Astrocyte (in vitro differentiated cells and primary cell): ENCODE measurements at regions not wholly inside any gene's neighbourhood (a gene's known extent, or its start where the extent isn't known, plus 50 kb on each side); places are given as distances from the start of the nearest gene placed in this dataset.

ENCODE experiments used
- DNase-seq: peaks from one replicate; pipeline ENCODE4 v3.0.0-alpha.2; 2010; ENCODE audit warnings: low read depth
- FAIRE-seq: peaks from 2 replicates; lab custom pipeline; 2011; peaks lifted over from hg19 to GRCh38; lab: Jason Lieb, UNC
- H2AFZ ChIP-seq: 2 replicates; pipeline ENCODE4 v1.6.0; 2012; ENCODE audit warnings: low read depth, low read length, inconsistent platforms
- H3K27ac ChIP-seq: 2 replicates; pipeline ENCODE4 v1.5.1; 2011; ENCODE audit warnings: low read depth, low read length, inconsistent platforms
- H3K27me3 ChIP-seq: 2 replicates; pipeline ENCODE4 v1.6.0; 2011; ENCODE audit warnings: low read length, inconsistent platforms; ENCODE audit not compliant: insufficient read depth
- H3K36me3 ChIP-seq: 2 replicates; pipeline ENCODE4 v1.5.1; 2011; ENCODE audit warnings: low read length, inconsistent platforms; ENCODE audit not compliant: insufficient read depth
- H3K4me1 ChIP-seq: 2 replicates; pipeline ENCODE4 v1.5.1; 2011; ENCODE audit warnings: low read length, inconsistent platforms; ENCODE audit not compliant: insufficient read depth
- H3K4me2 ChIP-seq: 2 replicates; pipeline ENCODE4 v1.6.0; 2012; ENCODE audit warnings: low read length, inconsistent platforms
- H3K4me3 ChIP-seq: 2 replicates; pipeline ENCODE4 v1.5.1; 2011; ENCODE audit warnings: low read depth, mild to moderate bottlenecking, low read length, inconsistent platforms; ENCODE audit not compliant: insufficient read depth
- H3K79me2 ChIP-seq: 2 replicates; pipeline ENCODE4 v1.6.0; 2012; ENCODE audit warnings: mild to moderate bottlenecking, low read length, inconsistent platforms; ENCODE audit not compliant: insufficient read depth
- H3K9ac ChIP-seq: 2 replicates; pipeline ENCODE4 v1.6.0; 2012; ENCODE audit warnings: mild to moderate bottlenecking, low read length, inconsistent platforms
- H3K9me3 ChIP-seq: 2 replicates; pipeline ENCODE4 v1.5.1; 2012; ENCODE audit warnings: low read depth, mild to moderate bottlenecking, low read length, inconsistent platforms; ENCODE audit not compliant: insufficient read depth
- H4K20me1 ChIP-seq: 2 replicates; pipeline ENCODE4 v1.6.0; 2012; ENCODE audit warnings: low read length, inconsistent platforms; ENCODE audit not compliant: insufficient read depth
- H3K27ac Mint-ChIP-seq: one replicate; pipeline ENCODE4 v1.8.0; 2021; ENCODE audit warnings: mild to moderate bottlenecking, mixed read lengths; ENCODE audit not compliant: unreplicated experiment
- H3K27me3 Mint-ChIP-seq: one replicate; pipeline ENCODE4 v1.8.0; 2021; ENCODE audit warnings: low read depth, mixed read lengths; ENCODE audit not compliant: unreplicated experiment
- H3K36me3 Mint-ChIP-seq: one replicate; pipeline ENCODE4 v1.8.0; 2021; ENCODE audit warnings: low read depth, mixed read lengths; ENCODE audit not compliant: unreplicated experiment
- H3K4me1 Mint-ChIP-seq: one replicate; pipeline ENCODE4 v1.8.0; 2021; ENCODE audit warnings: low read depth, mixed read lengths; ENCODE audit not compliant: unreplicated experiment
- H3K4me3 Mint-ChIP-seq: one replicate; pipeline ENCODE4 v1.8.0; 2021; ENCODE audit warnings: mild to moderate bottlenecking, moderate library complexity, mixed read lengths; ENCODE audit not compliant: unreplicated experiment
- H3K9me3 Mint-ChIP-seq: one replicate; pipeline ENCODE4 v1.8.0; 2021; ENCODE audit warnings: mild to moderate bottlenecking, mixed read lengths; ENCODE audit not compliant: unreplicated experiment
- EZH2 ChIP-seq: IDR thresholded peaks from 2 replicates; pipeline ENCODE4 v1.6.1; 2012; ENCODE audit warnings: mild to moderate bottlenecking, low read length, inconsistent platforms; ENCODE audit not compliant: insufficient read depth
- TF ChIP-seq, protein P1 (sequence below): IDR thresholded peaks from 2 replicates; pipeline ENCODE4 v1.5.1; 2011; ENCODE audit warnings: low read depth, mild to moderate bottlenecking, inconsistent platforms, low read length, moderate library complexity; ENCODE audit not compliant: insufficient read depth

DNA sequence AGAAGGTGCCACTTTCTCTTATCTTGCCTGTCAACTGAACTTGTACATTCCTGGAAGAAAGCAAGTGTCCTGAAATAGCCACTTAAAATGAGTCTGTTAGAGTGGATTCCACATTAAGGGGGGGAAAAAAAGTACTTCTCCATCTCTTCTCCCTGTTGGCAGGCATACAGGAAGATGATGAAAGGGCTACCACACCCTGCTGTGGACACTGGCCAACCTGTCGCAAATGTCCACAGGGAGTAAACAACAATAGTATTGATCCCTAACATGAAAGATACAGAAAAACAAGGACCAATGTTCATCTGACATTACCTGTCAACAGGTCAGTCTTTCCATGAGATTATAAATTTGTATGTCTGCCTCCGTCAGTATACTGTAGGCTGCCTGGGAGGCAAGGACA is 265.1 kb upstream of the MAP3K1 start:
- Mint-ChIP-seq H3K9me3 (peaks cover 2% of the 10 kb centered on the region), H3K27me3 (peaks cover 16% of the 10 kb centered on the region), H3K4me1 (no peaks in the 10 kb centered on the region), H3K36me3 (no peaks in the 10 kb centered on the region), H3K27ac (no peak overlapping the region), H3K4me3 (no peak overlapping the region)
- no peak overlapping the region for H3K9ac ChIP-seq
- no peak for FAIRE-seq
- no peak for DNase-seq
- H3K4me2 ChIP-seq, result no peak overlapping the region
- H3K79me2 ChIP-seq, result no peaks in the 10 kb centered on the region
- TF ChIP-seq, protein P1, sequence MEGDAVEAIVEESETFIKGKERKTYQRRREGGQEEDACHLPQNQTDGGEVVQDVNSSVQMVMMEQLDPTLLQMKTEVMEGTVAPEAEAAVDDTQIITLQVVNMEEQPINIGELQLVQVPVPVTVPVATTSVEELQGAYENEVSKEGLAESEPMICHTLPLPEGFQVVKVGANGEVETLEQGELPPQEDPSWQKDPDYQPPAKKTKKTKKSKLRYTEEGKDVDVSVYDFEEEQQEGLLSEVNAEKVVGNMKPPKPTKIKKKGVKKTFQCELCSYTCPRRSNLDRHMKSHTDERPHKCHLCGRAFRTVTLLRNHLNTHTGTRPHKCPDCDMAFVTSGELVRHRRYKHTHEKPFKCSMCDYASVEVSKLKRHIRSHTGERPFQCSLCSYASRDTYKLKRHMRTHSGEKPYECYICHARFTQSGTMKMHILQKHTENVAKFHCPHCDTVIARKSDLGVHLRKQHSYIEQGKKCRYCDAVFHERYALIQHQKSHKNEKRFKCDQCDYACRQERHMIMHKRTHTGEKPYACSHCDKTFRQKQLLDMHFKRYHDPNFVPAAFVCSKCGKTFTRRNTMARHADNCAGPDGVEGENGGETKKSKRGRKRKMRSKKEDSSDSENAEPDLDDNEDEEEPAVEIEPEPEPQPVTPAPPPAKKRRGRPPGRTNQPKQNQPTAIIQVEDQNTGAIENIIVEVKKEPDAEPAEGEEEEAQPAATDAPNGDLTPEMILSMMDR, result no peak
- TF ChIP-seq EZH2, result no peak
- H3K4me3 ChIP-seq, result no peak overlapping the region
- no peaks in the 10 kb centered on the region for H3K9me3 ChIP-seq
- no peaks in the 10 kb centered on the region for H4K20me1 ChIP-seq
- no peak overlapping the region for H3K27ac ChIP-seq
- H3K36me3 ChIP-seq, result no peaks in the 10 kb centered on the region
- H2AFZ ChIP-seq, result no peak overlapping the region
- H3K4me1 ChIP-seq, result no peaks in the 10 kb centered on the region
- no peaks in the 10 kb centered on the region for H3K27me3 ChIP-seq

DNA sequence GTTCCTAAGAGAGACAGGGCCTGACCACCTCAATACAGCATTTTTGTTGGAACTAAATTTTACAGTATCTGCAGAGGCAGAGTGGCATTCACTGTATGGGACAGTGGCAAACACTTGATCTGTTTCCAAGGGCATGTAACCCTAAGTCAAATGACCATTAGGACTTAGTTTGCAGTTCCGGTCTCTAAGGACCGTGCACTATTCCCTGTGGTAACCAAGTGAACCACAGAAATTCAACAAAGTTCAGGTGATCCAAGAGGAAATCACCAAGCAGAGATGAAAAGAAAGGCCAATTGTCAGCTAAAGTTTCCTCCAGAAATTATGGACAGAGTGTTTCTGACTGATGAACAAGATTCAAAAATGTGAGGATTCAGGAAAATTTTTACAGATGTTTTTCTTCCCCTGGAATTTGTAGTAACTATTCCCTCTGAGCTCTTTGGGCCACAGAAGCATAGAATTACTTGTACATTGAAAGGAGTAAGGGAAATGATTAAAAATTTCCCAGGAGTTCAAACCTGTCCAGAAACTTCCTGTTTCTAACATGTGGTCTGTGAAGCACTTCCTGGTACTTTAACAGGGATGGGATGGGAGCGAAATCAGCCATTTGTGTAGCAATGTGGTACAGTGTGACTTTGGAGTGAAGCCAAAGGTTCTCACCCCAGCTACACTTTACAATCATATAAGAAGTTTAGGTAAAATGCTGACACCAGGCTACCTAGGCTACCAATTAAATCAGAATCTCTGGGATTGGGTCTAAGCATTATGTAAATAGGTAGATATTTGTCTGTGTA is 266.1 kb upstream of the MAP3K1 start:
- no peaks in the 10 kb centered on the region for H4K20me1 ChIP-seq
- H3K4me3 Mint-ChIP-seq, result no peak overlapping the region
- TF ChIP-seq EZH2, result no peak
- TF ChIP-seq, protein P1, result no peak
- FAIRE-seq (no peak), DNase-seq (no peak)
- H3K4me1 ChIP-seq, result no peaks in the 10 kb centered on the region
- no peaks in the 10 kb centered on the region for H3K36me3 ChIP-seq
- peaks cover 12% of the 10 kb centered on the region for H3K27me3 Mint-ChIP-seq
- H3K27me3 ChIP-seq, result no peaks in the 10 kb centered on the region
- no peaks in the 10 kb centered on the region for H3K9me3 ChIP-seq
- H3K27ac ChIP-seq, result no peak overlapping the region
- peaks cover under 1% of the 10 kb centered on the region for H3K4me1 Mint-ChIP-seq
- H3K27ac Mint-ChIP-seq, result no peak overlapping the region
- H2AFZ ChIP-seq, result no peak overlapping the region
- no peak overlapping the region for H3K4me2 ChIP-seq
- no peaks in the 10 kb centered on the region for H3K79me2 ChIP-seq
- H3K36me3 Mint-ChIP-seq, result no peaks in the 10 kb centered on the region
- H3K4me3 ChIP-seq, result no peak overlapping the region
- no peak overlapping the region for H3K9ac ChIP-seq
- peaks cover 2% of the 10 kb centered on the region for H3K9me3 Mint-ChIP-seq

DNA sequence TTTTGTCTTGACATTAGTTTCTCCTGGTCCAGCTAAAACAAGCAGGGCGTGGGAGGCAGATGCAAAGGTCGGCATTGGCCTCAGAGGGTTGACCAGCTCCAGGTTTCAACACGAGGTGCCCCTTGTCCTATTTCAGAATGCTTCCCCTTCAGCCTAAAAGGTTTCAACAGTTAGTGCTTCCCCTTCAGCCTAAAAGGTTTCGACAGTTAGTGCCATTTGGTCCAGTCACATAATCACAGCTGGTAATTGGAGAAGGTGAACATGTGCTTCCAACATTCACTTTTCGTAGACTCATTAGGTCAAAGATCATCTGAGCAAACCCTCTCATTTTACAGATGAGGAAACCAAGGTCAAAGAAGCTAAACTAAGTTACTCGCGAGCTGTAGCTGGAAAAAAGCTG is 270.3 kb upstream of the MAP3K1 start:
- peaks cover 12% of the 10 kb centered on the region for H3K4me1 Mint-ChIP-seq
- H3K27me3 ChIP-seq, result no peaks in the 10 kb centered on the region
- no peak overlapping the region for H2AFZ ChIP-seq
- no peaks in the 10 kb centered on the region for H3K36me3 ChIP-seq
- H3K27ac Mint-ChIP-seq, result no peak overlapping the region
- H3K27me3 Mint-ChIP-seq, result peaks cover 2% of the 10 kb centered on the region
- TF ChIP-seq, protein P1, result no peak
- TF ChIP-seq EZH2, result no peak
- no peak overlapping the region for H3K4me3 Mint-ChIP-seq
- no peaks in the 10 kb centered on the region for H3K79me2 ChIP-seq
- H3K9ac ChIP-seq, result no peak overlapping the region
- H3K4me2 ChIP-seq, result no peak overlapping the region
- H3K27ac ChIP-seq, result no peak overlapping the region
- H3K4me1 ChIP-seq, result peaks cover 4% of the 10 kb centered on the region
- no peaks in the 10 kb centered on the region for H3K9me3 ChIP-seq
- H3K9me3 Mint-ChIP-seq, result no peaks in the 10 kb centered on the region
- no peak for FAIRE-seq
- no peak overlapping the region for H3K4me3 ChIP-seq
- no peaks in the 10 kb centered on the region for H3K36me3 Mint-ChIP-seq
- H4K20me1 ChIP-seq, result no peaks in the 10 kb centered on the region
- DNase-seq, result no peak
